ENCODE measurements at regions not wholly inside any gene's neighbourhood (a gene's known extent, or its start where the extent isn't known, plus 50 kb on each side); places are given as distances from the start of the nearest gene placed in this dataset.

- CTCF ChIA-PET: no interaction called here
- H3K27ac ChIP-seq: no peak overlapping the region
- FAIRE-seq (no peak), ATAC-seq (no peak), DNase-seq (ENCODE audit: low read depth in 1 of 2, low spot score in 1 of 2) (no peak)
- 18% methylated on average over 2 of the region's 2 CpGs for WGBS (ENCODE audit: missing lambda C conversion rate)
- no peak overlapping the region for H3K4me3 ChIP-seq
- TF ChIP-seq E2F6 (IDR thresholded peaks at IDR 0.05; ENCODE audit: borderline replicate concordance, low read depth) (no peak), GATA3 (IDR thresholded peaks at IDR 0.05; ENCODE audit: borderline replicate concordance) (no peak), BCL3 (IDR thresholded peaks at IDR 0.05) (no peak), EP300 (IDR thresholded peaks at IDR 0.05) (no peak), BHLHE40 (IDR thresholded peaks at IDR 0.05; ENCODE audit: low read depth, low read length) (no peak), CEBPB (IDR thresholded peaks at IDR 0.05) (no peak), CHD4 (IDR thresholded peaks at IDR 0.05; ENCODE audit: borderline replicate concordance) (no peak), KDM1A (IDR thresholded peaks at IDR 0.05; ENCODE audit: low read depth) (no peak), RARB (CRISPR knock-in tag; IDR thresholded peaks at IDR 0.05) (no peak), NR3C1 (IDR thresholded peaks at IDR 0.05) (no peak), HOXB13 (CRISPR knock-in tag; IDR thresholded peaks at IDR 0.05; ENCODE audit: low read depth) (no peak), HEYL (CRISPR knock-in tag; IDR thresholded peaks at IDR 0.05) (no peak), ZFP36 (IDR thresholded peaks at IDR 0.05; ENCODE audit: borderline replicate concordance, partially characterized antibody) (no peak), CBX2 (IDR thresholded peaks at IDR 0.05; ENCODE audit: borderline replicate concordance, low read depth) (no peak), JUNB (IDR thresholded peaks at IDR 0.05) (no peak)
- TF ChIP-seq, protein P1, sequence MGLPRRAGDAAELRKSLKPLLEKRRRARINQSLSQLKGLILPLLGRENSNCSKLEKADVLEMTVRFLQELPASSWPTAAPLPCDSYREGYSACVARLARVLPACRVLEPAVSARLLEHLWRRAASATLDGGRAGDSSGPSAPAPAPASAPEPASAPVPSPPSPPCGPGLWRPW (IDR thresholded peaks at IDR 0.05): no peak
- no peaks in the 10 kb centered on the region for H3K4me1 ChIP-seq
- no peak overlapping the region for H3K4me2 ChIP-seq
- peaks cover 5% of the 10 kb centered on the region; the same call in 1 of the 3 replicates for H3K9me3 ChIP-seq
- POLR2A ChIA-PET: no interaction called here
Observed at GRCh38 chr10:9657530-9657929, 1360.1 kb upstream of the CELF2 start.

DNA sequence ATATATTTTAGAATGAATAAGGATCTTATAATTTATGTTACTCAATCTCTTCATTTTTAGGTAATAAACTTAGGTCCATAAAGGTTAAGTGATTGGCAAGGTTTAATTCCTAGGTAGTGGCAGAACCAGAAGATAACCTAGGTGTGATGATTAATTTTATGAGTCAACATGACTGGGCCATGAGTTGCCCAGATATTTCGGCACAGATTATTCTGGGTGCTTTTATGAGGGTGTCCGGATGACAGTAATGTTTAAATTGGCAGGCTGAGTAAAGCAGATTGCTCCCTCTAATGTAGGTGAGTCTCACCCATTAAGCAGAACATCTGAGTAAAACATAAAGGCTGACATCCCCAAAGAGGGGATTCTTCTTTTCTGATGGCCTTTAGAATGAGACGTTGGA is 1349.3 kb upstream of the CELF2 start:
- no peak for DNase-seq (ENCODE audit: low read depth in 1 of 2, low spot score in 1 of 2)

More for the DNA sequence above, 1349.3 kb upstream of the CELF2 start:
- Histone ChIP-seq H3K4me1 (no peaks in the 10 kb centered on the region), H3K9me3 (0 out of 3 replicates have a peak, but pooled peaks cover 3% of the 10 kb centered on the region), H3K4me2 (no peak overlapping the region), H3K27ac (no peak overlapping the region), H3K4me3 (no peak overlapping the region)
- ATAC-seq (no peak), FAIRE-seq (no peak)
- POLR2A ChIA-PET: no interaction called here
- CTCF ChIA-PET: no interaction called here
- 5% methylated on average over 3 of the region's 3 CpGs for WGBS (ENCODE audit: missing lambda C conversion rate)
- TF ChIP-seq E2F6 (IDR thresholded peaks at IDR 0.05; ENCODE audit: borderline replicate concordance, low read depth) (no peak), RCOR1 (IDR thresholded peaks at IDR 0.05; ENCODE audit: low read depth, low read length) (no peak), HOXA7 (CRISPR knock-in tag; IDR thresholded peaks at IDR 0.05) (no peak), PHF8 (IDR thresholded peaks at IDR 0.05; ENCODE audit: borderline replicate concordance, low read depth) (no peak), ZC3H11A (IDR thresholded peaks at IDR 0.05) (no peak), GATA3 (IDR thresholded peaks at IDR 0.05; ENCODE audit: borderline replicate concordance) (no peak), BCL3 (IDR thresholded peaks at IDR 0.05) (no peak), USF2 (IDR thresholded peaks at IDR 0.05) (no peak), MAX (IDR thresholded peaks at IDR 0.05) (no peak)
- TF ChIP-seq, protein P2, sequence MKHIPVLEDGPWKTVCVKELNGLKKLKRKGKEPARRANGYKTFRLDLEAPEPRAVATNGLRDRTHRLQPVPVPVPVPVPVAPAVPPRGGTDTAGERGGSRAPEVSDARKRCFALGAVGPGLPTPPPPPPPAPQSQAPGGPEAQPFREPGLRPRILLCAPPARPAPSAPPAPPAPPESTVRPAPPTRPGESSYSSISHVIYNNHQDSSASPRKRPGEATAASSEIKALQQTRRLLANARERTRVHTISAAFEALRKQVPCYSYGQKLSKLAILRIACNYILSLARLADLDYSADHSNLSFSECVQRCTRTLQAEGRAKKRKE (CRISPR knock-in tag; IDR thresholded peaks at IDR 0.05; ENCODE audit: low read depth): no peak
